HFF-Myc (cell line): ENCODE measurements at regions not wholly inside any gene's neighbourhood (a gene's known extent, or its start where the extent isn't known, plus 50 kb on each side); places are given as distances from the start of the nearest gene placed in this dataset.

ENCODE experiments used
- DNase-seq: peaks from one replicate; pipeline ENCODE4 v3.0.0-alpha.2; 2011; ENCODE audit warnings: low read depth; ENCODE audit errors: extremely low read depth
- H3K4me3 ChIP-seq: replicated peaks from 2 replicates; pipeline ENCODE4 v1.5.1; 2011; ENCODE audit warnings: low read depth, mild to moderate bottlenecking, control low read depth, low read length
- TF ChIP-seq, protein P1 (sequence below): IDR thresholded peaks from 2 replicates; pipeline ENCODE4 v1.5.1; 2012; ENCODE audit warnings: mild to moderate bottlenecking, low read depth, low read length, control low read depth; ENCODE audit errors: missing control alignments

DNA sequence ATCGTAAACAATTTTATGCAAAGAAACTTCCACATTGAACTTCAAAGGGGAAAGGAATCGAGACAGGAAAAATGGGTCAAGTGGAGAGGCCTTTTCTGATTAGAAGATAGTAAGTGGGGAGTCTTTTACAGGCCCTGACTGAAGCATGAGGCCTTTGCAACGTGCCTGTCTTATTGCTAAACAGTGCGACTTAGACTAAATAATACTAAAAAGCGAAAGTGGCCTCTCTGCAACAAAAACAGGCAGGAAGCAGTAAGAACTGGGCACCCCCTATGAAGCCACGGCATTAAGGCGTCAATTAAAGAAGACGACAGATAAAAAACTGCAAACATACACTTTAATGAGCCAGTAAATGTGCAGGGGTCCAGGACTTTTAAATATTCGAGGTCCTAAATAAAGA is 283.4 kb upstream of the GRIP1 start:
- DNase-seq: no peak
- no peak overlapping the region for H3K4me3 ChIP-seq
- TF ChIP-seq, protein P1, sequence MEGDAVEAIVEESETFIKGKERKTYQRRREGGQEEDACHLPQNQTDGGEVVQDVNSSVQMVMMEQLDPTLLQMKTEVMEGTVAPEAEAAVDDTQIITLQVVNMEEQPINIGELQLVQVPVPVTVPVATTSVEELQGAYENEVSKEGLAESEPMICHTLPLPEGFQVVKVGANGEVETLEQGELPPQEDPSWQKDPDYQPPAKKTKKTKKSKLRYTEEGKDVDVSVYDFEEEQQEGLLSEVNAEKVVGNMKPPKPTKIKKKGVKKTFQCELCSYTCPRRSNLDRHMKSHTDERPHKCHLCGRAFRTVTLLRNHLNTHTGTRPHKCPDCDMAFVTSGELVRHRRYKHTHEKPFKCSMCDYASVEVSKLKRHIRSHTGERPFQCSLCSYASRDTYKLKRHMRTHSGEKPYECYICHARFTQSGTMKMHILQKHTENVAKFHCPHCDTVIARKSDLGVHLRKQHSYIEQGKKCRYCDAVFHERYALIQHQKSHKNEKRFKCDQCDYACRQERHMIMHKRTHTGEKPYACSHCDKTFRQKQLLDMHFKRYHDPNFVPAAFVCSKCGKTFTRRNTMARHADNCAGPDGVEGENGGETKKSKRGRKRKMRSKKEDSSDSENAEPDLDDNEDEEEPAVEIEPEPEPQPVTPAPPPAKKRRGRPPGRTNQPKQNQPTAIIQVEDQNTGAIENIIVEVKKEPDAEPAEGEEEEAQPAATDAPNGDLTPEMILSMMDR: no peak

DNA sequence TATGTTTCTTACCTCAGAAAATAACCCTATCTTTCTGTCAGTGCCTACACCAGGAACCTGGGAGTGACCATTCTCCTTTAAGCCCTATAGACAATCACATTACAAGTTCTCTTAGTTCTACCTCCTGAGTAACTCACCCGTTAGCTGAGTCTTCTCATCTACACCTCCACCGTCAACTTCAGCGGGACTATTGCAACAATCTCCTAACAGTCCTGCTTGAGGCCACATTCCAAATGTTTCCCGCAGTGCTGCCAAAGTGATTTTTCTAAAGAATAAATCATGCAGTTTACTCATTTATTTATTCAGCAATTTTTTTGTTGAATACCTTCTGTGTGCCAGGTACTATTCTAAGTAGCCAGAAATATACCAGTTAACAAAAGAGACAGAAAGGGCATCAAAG is 285.0 kb upstream of the GRIP1 start:
- TF ChIP-seq, protein P1: no peak
- DNase-seq: no peak
- no peak overlapping the region for H3K4me3 ChIP-seq

DNA sequence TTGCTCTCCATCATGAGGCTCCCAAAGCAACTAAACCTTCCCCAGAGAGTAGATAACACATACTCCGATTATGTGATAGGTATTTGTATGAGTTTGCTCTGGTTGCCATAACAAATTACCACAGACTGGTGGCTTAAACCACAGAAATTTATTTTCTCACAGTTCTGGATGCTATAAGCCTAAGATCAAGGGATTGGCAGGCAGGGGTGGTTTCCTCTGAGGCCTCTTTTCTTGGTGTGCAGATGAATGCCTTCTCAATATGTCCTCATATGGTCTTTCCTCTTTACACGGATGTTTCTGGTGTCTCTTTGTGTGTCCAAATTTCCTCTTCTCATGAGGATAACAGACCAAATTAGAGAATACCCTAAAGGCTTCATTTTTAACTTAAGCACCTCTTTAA is 285.8 kb upstream of the GRIP1 start:
- H3K4me3 ChIP-seq: no peak overlapping the region
- no peak for DNase-seq
- TF ChIP-seq, protein P1: no peak

DNA sequence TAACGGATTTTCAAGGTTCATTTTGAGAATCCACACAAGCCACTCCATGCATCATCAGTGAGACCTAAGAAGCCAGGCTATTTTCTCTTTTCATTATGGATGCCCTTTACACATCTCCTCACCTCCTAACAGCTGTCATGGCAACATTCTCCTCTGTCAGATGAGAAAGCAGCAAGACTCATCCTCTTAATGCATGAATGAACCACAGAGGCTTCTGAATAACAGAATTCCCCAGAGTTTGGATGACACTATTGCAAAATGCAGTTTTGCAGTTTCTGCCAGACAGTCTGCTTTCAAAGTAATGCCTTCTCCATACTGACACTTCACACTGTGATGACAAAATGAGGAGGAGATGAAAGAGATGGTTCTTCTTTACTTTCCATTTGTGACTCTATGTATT is 286.7 kb upstream of the GRIP1 start:
- H3K4me3 ChIP-seq: no peak overlapping the region
- DNase-seq: no peak
- TF ChIP-seq, protein P1: no peak

DNA sequence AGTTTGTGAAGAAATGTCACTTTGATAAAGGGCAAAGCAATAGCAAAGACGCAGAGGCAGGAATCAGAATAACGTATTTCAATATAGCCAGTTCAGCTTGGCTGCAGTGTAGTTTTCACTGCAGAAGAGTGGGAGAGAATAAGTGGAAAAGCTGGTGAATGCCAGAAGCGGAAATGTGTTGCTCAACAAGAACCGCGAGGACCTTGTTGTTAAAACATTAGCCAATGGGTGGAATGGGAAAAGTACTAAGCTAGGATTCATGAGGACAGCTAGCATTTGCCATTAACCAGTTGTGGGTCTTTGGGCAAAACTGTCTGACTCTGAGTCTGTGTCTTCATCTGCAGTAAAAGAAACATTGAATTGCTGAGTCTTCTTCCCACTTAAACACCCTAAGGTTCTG is 292.9 kb upstream of the GRIP1 start:
- no peak overlapping the region for H3K4me3 ChIP-seq
- DNase-seq: no peak
- TF ChIP-seq, protein P1: no peak

DNA sequence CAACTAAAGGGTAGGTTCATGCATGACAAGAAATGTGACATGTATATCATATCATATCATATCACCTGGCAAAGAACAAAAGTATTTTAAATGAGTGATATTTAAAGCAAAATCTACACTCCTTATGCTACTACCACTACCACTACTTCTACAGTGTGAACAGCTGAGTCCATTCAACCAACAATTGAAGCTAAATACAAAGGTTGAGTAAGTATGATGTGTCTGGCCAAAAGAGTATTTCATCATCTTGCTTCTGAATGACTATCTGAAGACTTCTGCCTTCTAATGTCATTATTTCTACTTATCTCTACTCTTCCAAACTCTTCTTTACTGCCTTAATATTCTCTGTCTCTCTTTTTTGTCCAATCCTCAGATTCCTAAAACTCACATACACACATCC is 292.6 kb upstream of the CAND1 start:
- no peak for DNase-seq
- TF ChIP-seq, protein P1: no peak
- no peak overlapping the region for H3K4me3 ChIP-seq

DNA sequence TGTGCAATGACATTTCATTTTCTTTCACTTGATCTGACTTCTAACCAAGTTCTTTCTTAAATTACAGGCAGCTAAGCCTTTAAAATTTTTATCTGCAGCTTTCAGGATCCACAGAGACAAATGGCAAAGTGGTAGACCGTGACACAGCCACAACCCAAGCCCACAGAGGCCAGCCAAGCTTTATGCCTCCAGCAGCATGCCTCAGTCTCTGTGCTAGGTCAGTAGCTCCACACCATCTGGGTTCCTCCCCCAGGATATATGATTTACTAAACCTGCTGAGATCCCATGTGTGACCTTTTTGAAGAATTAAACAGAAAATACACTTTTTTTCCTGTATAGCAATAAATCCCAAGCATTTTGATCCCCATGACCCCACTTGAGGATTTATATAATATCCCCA is 290.4 kb upstream of the CAND1 start:
- TF ChIP-seq, protein P1: no peak
- H3K4me3 ChIP-seq: no peak overlapping the region
- no peak for DNase-seq
